ENCODE measurements at regions not wholly inside any gene's neighbourhood (a gene's known extent, or its start where the extent isn't known, plus 50 kb on each side); places are given as distances from the start of the nearest gene placed in this dataset.

GRCh38 chr1:94713472-94714141 is 106.5 kb upstream of the SLC44A3 start:
- Histone ChIP-seq H3K27ac (ENCODE audit: extremely low read depth, low read depth, low read length) (no peak overlapping the region), H3K4me3 (ENCODE audit: low read depth, low read length) (no peak overlapping the region), H3K4me1 (ENCODE audit: control insufficient read depth, insufficient read depth, low read length) (no peaks in the 10 kb centered on the region), H3K9me3 (ENCODE audit: control insufficient read depth, insufficient read depth, low read depth, low read length) (no peaks in the 10 kb centered on the region), H3K36me3 (ENCODE audit: control insufficient read depth in 2 of 2, insufficient read depth in 1 of 2, low read length in 2 of 2) (no peaks in the 10 kb centered on the region)
- CTCF ChIA-PET = no interaction called here
- POLR2A ChIA-PET = no interaction called here
- TF ChIP-seq KLF8 (tag by site-specific recombination; IDR thresholded peaks at IDR 0.05) = no peak
- TF ChIP-seq IKZF3 (tag by site-specific recombination; IDR thresholded peaks at IDR 0.05) = no peak
- TF ChIP-seq PRDM1 (tag by site-specific recombination; IDR thresholded peaks at IDR 0.05) = peak; percentile 33; the same call in 1 of the 2 replicates
- TF ChIP-seq ZNF184 (tag by site-specific recombination; IDR thresholded peaks at IDR 0.05) = 0 out of 2 replicates have a peak, but pooled peaks have one; percentile 33
- no peak for TF ChIP-seq MEIS1 (CRISPR knock-in tag; IDR thresholded peaks at IDR 0.05; ENCODE audit: borderline replicate concordance)
- no peak for TF ChIP-seq ZNF248 (tag by site-specific recombination; IDR thresholded peaks at IDR 0.05)
- TF ChIP-seq MYNN (tag by site-specific recombination; IDR thresholded peaks at IDR 0.05; ENCODE audit: borderline replicate concordance) = no peak
- TF ChIP-seq ZNF777 (tag by site-specific recombination; IDR thresholded peaks at IDR 0.05; ENCODE audit: borderline replicate concordance) = no peak
- TF ChIP-seq KLF7 (tag by site-specific recombination; IDR thresholded peaks at IDR 0.05; ENCODE audit: borderline replicate concordance) = no peak
- TF ChIP-seq ZNF664 (tag by site-specific recombination; IDR thresholded peaks at IDR 0.05) = peak; percentile 65; the same call in 1 of the 2 replicates
- TF ChIP-seq ZNF48 (tag by site-specific recombination; IDR thresholded peaks at IDR 0.05) = no peak
- no peak for TF ChIP-seq ZNF830 (tag by site-specific recombination; IDR thresholded peaks at IDR 0.05; ENCODE audit: low read depth)
- no peak for TF ChIP-seq ZBTB44 (tag by site-specific recombination; IDR thresholded peaks at IDR 0.05)
- TF ChIP-seq ZNF335 (tag by site-specific recombination; conservative IDR thresholded peaks at IDR 0.05) = no peak
- no peak for TF ChIP-seq ZNF510 (tag by site-specific recombination; IDR thresholded peaks at IDR 0.05; ENCODE audit: insufficient replicate concordance)
- no peak for TF ChIP-seq OVOL3 (tag by site-specific recombination; IDR thresholded peaks at IDR 0.05)
- no peak for TF ChIP-seq YY2 (tag by site-specific recombination; IDR thresholded peaks at IDR 0.05)
- TF ChIP-seq ZNF416 (tag by site-specific recombination; IDR thresholded peaks at IDR 0.05) = no peak
- no peak for TF ChIP-seq ZNF747 (tag by site-specific recombination; IDR thresholded peaks at IDR 0.05)
- TF ChIP-seq ZNF266 (tag by site-specific recombination; IDR thresholded peaks at IDR 0.05; ENCODE audit: low read depth) = no peak
- TF ChIP-seq ZNF768 (tag by site-specific recombination; IDR thresholded peaks at IDR 0.05) = no peak
- TF ChIP-seq BCL11B (tag by site-specific recombination; IDR thresholded peaks at IDR 0.05; ENCODE audit: low read depth) = no peak
- TF ChIP-seq, protein P1, sequence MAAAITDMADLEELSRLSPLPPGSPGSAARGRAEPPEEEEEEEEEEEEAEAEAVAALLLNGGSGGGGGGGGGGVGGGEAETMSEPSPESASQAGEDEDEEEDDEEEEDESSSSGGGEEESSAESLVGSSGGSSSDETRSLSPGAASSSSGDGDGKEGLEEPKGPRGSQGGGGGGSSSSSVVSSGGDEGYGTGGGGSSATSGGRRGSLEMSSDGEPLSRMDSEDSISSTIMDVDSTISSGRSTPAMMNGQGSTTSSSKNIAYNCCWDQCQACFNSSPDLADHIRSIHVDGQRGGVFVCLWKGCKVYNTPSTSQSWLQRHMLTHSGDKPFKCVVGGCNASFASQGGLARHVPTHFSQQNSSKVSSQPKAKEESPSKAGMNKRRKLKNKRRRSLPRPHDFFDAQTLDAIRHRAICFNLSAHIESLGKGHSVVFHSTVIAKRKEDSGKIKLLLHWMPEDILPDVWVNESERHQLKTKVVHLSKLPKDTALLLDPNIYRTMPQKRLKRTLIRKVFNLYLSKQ (tag by site-specific recombination; IDR thresholded peaks at IDR 0.05; ENCODE audit: borderline replicate concordance) = no peak
- no peak for TF ChIP-seq ZNF140 (tag by site-specific recombination; IDR thresholded peaks at IDR 0.05)
- TF ChIP-seq ZNF501 (tag by site-specific recombination; IDR thresholded peaks at IDR 0.05) = no peak
- TF ChIP-seq GLIS1 (tag by site-specific recombination; IDR thresholded peaks at IDR 0.05) = 0 out of 2 replicates have a peak, but pooled peaks have one; percentile 7
- no peak for TF ChIP-seq ZNF629 (tag by site-specific recombination; IDR thresholded peaks at IDR 0.05)
- no peak for TF ChIP-seq ZNF529 (tag by site-specific recombination; IDR thresholded peaks at IDR 0.05; ENCODE audit: insufficient replicate concordance)
